ENCODE measurements at regions not wholly inside any gene's neighbourhood (a gene's known extent, or its start where the extent isn't known, plus 50 kb on each side); places are given as distances from the start of the nearest gene placed in this dataset.

- Histone ChIP-seq H3K9me3 (ENCODE audit: control insufficient read depth, insufficient read depth, low read length) (no peaks in the 10 kb centered on the region), H3K4me3 (ENCODE audit: low read depth, low read length) (no peak overlapping the region), H3K36me3 (ENCODE audit: control insufficient read depth, insufficient read depth, low read length) (no peaks in the 10 kb centered on the region), H3K4me1 (ENCODE audit: control insufficient read depth, insufficient read depth, low read length) (no peaks in the 10 kb centered on the region), H3K27ac (ENCODE audit: low read depth, low read length) (no peak overlapping the region), H3K27me3 (ENCODE audit: control insufficient read depth, insufficient read depth, low read length) (no peaks in the 10 kb centered on the region)
- 100% methylated on average over 1 of the region's 4 CpGs for WGBS (ENCODE audit: insufficient coverage)
- no peak for DNase-seq (ENCODE audit: low read depth in 4 of 6, low spot score in 6 of 6)
Measured at GRCh38 chr6:156455847-156456246, 321.3 kb upstream of the ARID1B start.

GRCh38 chr6:156454867-156455266, 322.3 kb upstream of the ARID1B start:
- no peaks in the 10 kb centered on the region for H3K36me3 ChIP-seq (ENCODE audit: control insufficient read depth, insufficient read depth, low read length)
- WGBS (ENCODE audit: insufficient coverage) = 90% methylated on average over 3 of the region's 8 CpGs
- no peak overlapping the region for H3K4me3 ChIP-seq (ENCODE audit: low read depth, low read length)
- no peaks in the 10 kb centered on the region for H3K4me1 ChIP-seq (ENCODE audit: control insufficient read depth, insufficient read depth, low read length)
- H3K27ac ChIP-seq (ENCODE audit: low read depth, low read length) = no peak overlapping the region
- H3K27me3 ChIP-seq (ENCODE audit: control insufficient read depth, insufficient read depth, low read length) = no peaks in the 10 kb centered on the region
- no peaks in the 10 kb centered on the region for H3K9me3 ChIP-seq (ENCODE audit: control insufficient read depth, insufficient read depth, low read length)
- DNase-seq (ENCODE audit: low read depth in 4 of 6, low spot score in 6 of 6) = no peak

GRCh38 chr6:156451726-156452125, 325.5 kb upstream of the ARID1B start:
- H3K27ac ChIP-seq (ENCODE audit: low read depth, low read length) = no peak overlapping the region
- H3K4me1 ChIP-seq (ENCODE audit: control insufficient read depth, insufficient read depth, low read length) = no peaks in the 10 kb centered on the region
- H3K4me3 ChIP-seq (ENCODE audit: low read depth, low read length) = no peak overlapping the region
- H3K27me3 ChIP-seq (ENCODE audit: control insufficient read depth, insufficient read depth, low read length) = no peaks in the 10 kb centered on the region
- WGBS (ENCODE audit: insufficient coverage) = 100% methylated on average over 2 of the region's 5 CpGs
- H3K9me3 ChIP-seq (ENCODE audit: control insufficient read depth, insufficient read depth, low read length) = no peaks in the 10 kb centered on the region
- DNase-seq (ENCODE audit: low read depth in 4 of 6, low spot score in 6 of 6) = no peak
- no peaks in the 10 kb centered on the region for H3K36me3 ChIP-seq (ENCODE audit: control insufficient read depth, insufficient read depth, low read length)

GRCh38 chr6:156451088-156451487, 326.1 kb upstream of the ARID1B start:
- 80% methylated on average over 1 of the region's 5 CpGs for WGBS (ENCODE audit: insufficient coverage)
- H3K4me1 ChIP-seq (ENCODE audit: control insufficient read depth, insufficient read depth, low read length) = no peaks in the 10 kb centered on the region
- H3K36me3 ChIP-seq (ENCODE audit: control insufficient read depth, insufficient read depth, low read length) = no peaks in the 10 kb centered on the region
- H3K27ac ChIP-seq (ENCODE audit: low read depth, low read length) = no peak overlapping the region
- H3K9me3 ChIP-seq (ENCODE audit: control insufficient read depth, insufficient read depth, low read length) = no peaks in the 10 kb centered on the region
- DNase-seq (ENCODE audit: low read depth in 4 of 6, low spot score in 6 of 6) = no peak
- H3K27me3 ChIP-seq (ENCODE audit: control insufficient read depth, insufficient read depth, low read length) = no peaks in the 10 kb centered on the region
- no peak overlapping the region for H3K4me3 ChIP-seq (ENCODE audit: low read depth, low read length)

- Histone ChIP-seq H3K4me3 (ENCODE audit: low read depth, low read length) (no peak overlapping the region), H3K9me3 (ENCODE audit: control insufficient read depth, insufficient read depth, low read length) (no peaks in the 10 kb centered on the region), H3K4me1 (ENCODE audit: control insufficient read depth, insufficient read depth, low read length) (no peaks in the 10 kb centered on the region), H3K27ac (ENCODE audit: low read depth, low read length) (no peak overlapping the region), H3K36me3 (ENCODE audit: control insufficient read depth, insufficient read depth, low read length) (no peaks in the 10 kb centered on the region), H3K27me3 (ENCODE audit: control insufficient read depth, insufficient read depth, low read length) (no peaks in the 10 kb centered on the region)
- no peak for DNase-seq (ENCODE audit: low read depth in 4 of 6, low spot score in 6 of 6)
Measured at GRCh38 chr6:156450421-156450820, 326.8 kb upstream of the ARID1B start.

GRCh38 chr6:156449569-156449968, 327.6 kb upstream of the ARID1B start:
- Histone ChIP-seq H3K36me3 (ENCODE audit: control insufficient read depth, insufficient read depth, low read length) (no peaks in the 10 kb centered on the region), H3K4me3 (ENCODE audit: low read depth, low read length) (no peak overlapping the region), H3K9me3 (ENCODE audit: control insufficient read depth, insufficient read depth, low read length) (no peaks in the 10 kb centered on the region), H3K4me1 (ENCODE audit: control insufficient read depth, insufficient read depth, low read length) (no peaks in the 10 kb centered on the region), H3K27me3 (ENCODE audit: control insufficient read depth, insufficient read depth, low read length) (no peaks in the 10 kb centered on the region), H3K27ac (ENCODE audit: low read depth, low read length) (no peak overlapping the region)
- peak in 1 of 6 donors; percentile 23 for DNase-seq (ENCODE audit: low read depth in 4 of 6, low spot score in 6 of 6)
- WGBS (ENCODE audit: insufficient coverage) = 84% methylated on average over 3 of the region's 3 CpGs

GRCh38 chr6:156449128-156449527, 328.1 kb upstream of the ARID1B start:
- H3K4me1 ChIP-seq (ENCODE audit: control insufficient read depth, insufficient read depth, low read length) = no peaks in the 10 kb centered on the region
- WGBS (ENCODE audit: insufficient coverage) = 76% methylated on average over 3 of the region's 4 CpGs
- no peak overlapping the region for H3K27ac ChIP-seq (ENCODE audit: low read depth, low read length)
- H3K27me3 ChIP-seq (ENCODE audit: control insufficient read depth, insufficient read depth, low read length) = no peaks in the 10 kb centered on the region
- DNase-seq (ENCODE audit: low read depth in 4 of 6, low spot score in 6 of 6) = peak in 1 of 6 donors; percentile 11
- H3K36me3 ChIP-seq (ENCODE audit: control insufficient read depth, insufficient read depth, low read length) = no peaks in the 10 kb centered on the region
- no peaks in the 10 kb centered on the region for H3K9me3 ChIP-seq (ENCODE audit: control insufficient read depth, insufficient read depth, low read length)
- no peak overlapping the region for H3K4me3 ChIP-seq (ENCODE audit: low read depth, low read length)

GRCh38 chr6:156448579-156448978, 328.6 kb upstream of the ARID1B start:
- no CpG with 5 or more reads among the region's 1 CpG for WGBS (ENCODE audit: insufficient coverage)
- Histone ChIP-seq H3K4me1 (ENCODE audit: control insufficient read depth, insufficient read depth, low read length) (no peaks in the 10 kb centered on the region), H3K36me3 (ENCODE audit: control insufficient read depth, insufficient read depth, low read length) (no peaks in the 10 kb centered on the region), H3K27me3 (ENCODE audit: control insufficient read depth, insufficient read depth, low read length) (no peaks in the 10 kb centered on the region), H3K4me3 (ENCODE audit: low read depth, low read length) (no peak overlapping the region), H3K9me3 (ENCODE audit: control insufficient read depth, insufficient read depth, low read length) (no peaks in the 10 kb centered on the region), H3K27ac (ENCODE audit: low read depth, low read length) (no peak overlapping the region)
- no peak for DNase-seq (ENCODE audit: low read depth in 4 of 6, low spot score in 6 of 6)

GRCh38 chr6:156440688-156441087, 336.5 kb upstream of the ARID1B start:
- DNase-seq (ENCODE audit: low read depth in 4 of 6, low spot score in 6 of 6) = no peak
- no peak overlapping the region for H3K4me3 ChIP-seq (ENCODE audit: low read depth, low read length)
- no peak overlapping the region for H3K27ac ChIP-seq (ENCODE audit: low read depth, low read length)
- H3K4me1 ChIP-seq (ENCODE audit: control insufficient read depth, insufficient read depth, low read length) = peaks cover 4% of the 10 kb centered on the region
- no peaks in the 10 kb centered on the region for H3K36me3 ChIP-seq (ENCODE audit: control insufficient read depth, insufficient read depth, low read length)
- no peaks in the 10 kb centered on the region for H3K27me3 ChIP-seq (ENCODE audit: control insufficient read depth, insufficient read depth, low read length)
- H3K9me3 ChIP-seq (ENCODE audit: control insufficient read depth, insufficient read depth, low read length) = no peaks in the 10 kb centered on the region
- no CpG with 5 or more reads among the region's 2 CpGs for WGBS (ENCODE audit: insufficient coverage)

- Histone ChIP-seq H3K4me3 (ENCODE audit: low read depth, low read length) (no peak overlapping the region), H3K4me1 (ENCODE audit: control insufficient read depth, insufficient read depth, low read length) (peaks cover 4% of the 10 kb centered on the region), H3K36me3 (ENCODE audit: control insufficient read depth, insufficient read depth, low read length) (no peaks in the 10 kb centered on the region), H3K27ac (ENCODE audit: low read depth, low read length) (no peak overlapping the region), H3K27me3 (ENCODE audit: control insufficient read depth, insufficient read depth, low read length) (no peaks in the 10 kb centered on the region), H3K9me3 (ENCODE audit: control insufficient read depth, insufficient read depth, low read length) (no peaks in the 10 kb centered on the region)
- 96% methylated on average over 2 of the region's 10 CpGs for WGBS (ENCODE audit: insufficient coverage)
- peak in 1 of 6 donors; percentile 74 for DNase-seq (ENCODE audit: low read depth in 4 of 6, low spot score in 6 of 6)
Measured at GRCh38 chr6:156438350-156438923, 338.7 kb upstream of the ARID1B start.
